ENCODE measurements at regions not wholly inside any gene's neighbourhood (a gene's known extent, or its start where the extent isn't known, plus 50 kb on each side); places are given as distances from the start of the nearest gene placed in this dataset.

GRCh38 chr13:81602241-81602640 lies 1261.3 kb upstream of the SPRY2 start:
- TF ChIP-seq POLR2AphosphoS5 (IDR thresholded peaks at IDR 0.05; ENCODE audit: borderline replicate concordance, low read depth, low read length) (no peak), FOXP2 (optimal IDR thresholded peaks at IDR 0.05; ENCODE audit: control extremely low read depth, extremely low read length, insufficient read depth) (no peak)

Data from SK-N-MC (cell line).